Chondrocyte (in vitro differentiated cells): ENCODE measurements at regions not wholly inside any gene's neighbourhood (a gene's known extent, or its start where the extent isn't known, plus 50 kb on each side); places are given as distances from the start of the nearest gene placed in this dataset.
A peak's percentile ranks its signal among the peaks of the same experiment; 100 is the strongest.

Source experiments
- DNase-seq: peaks from one replicate; pipeline ENCODE4 v3.0.0; 2021; ENCODE audit warnings: mixed read lengths, low spot score
- H3K27ac Mint-ChIP-seq: one replicate; pipeline ENCODE4 v1.8.0; 2021; ENCODE audit warnings: mild to moderate bottlenecking, moderate library complexity, mixed read lengths; ENCODE audit not compliant: unreplicated experiment
- H3K27me3 Mint-ChIP-seq: 2 replicates; pipeline ENCODE4 v1.8.0; 2021; ENCODE audit warnings: low read depth, mixed read lengths
- H3K36me3 Mint-ChIP-seq: 2 replicates; pipeline ENCODE4 v1.8.0; 2021; ENCODE audit warnings: low read depth, mixed read lengths
- H3K4me1 Mint-ChIP-seq: 2 replicates; pipeline ENCODE4 v1.8.0; 2021; ENCODE audit warnings: low read depth, mild to moderate bottlenecking, mixed read lengths
- H3K4me3 Mint-ChIP-seq: one replicate; pipeline ENCODE4 v1.8.0; 2021; ENCODE audit warnings: mild to moderate bottlenecking, moderate library complexity, mixed read lengths; ENCODE audit not compliant: unreplicated experiment
- H3K9me3 Mint-ChIP-seq: 2 replicates; pipeline ENCODE4 v1.8.0; 2021; ENCODE audit warnings: low read depth, mixed read lengths
- TF ChIP-seq, protein P1 (sequence below): fragments of 200-600 bp; sonication (generic); IDR thresholded peaks from 2 replicates; pipeline ENCODE4 v1.5.0; 2021; ENCODE audit warnings: antibody characterized with exemption, mild to moderate bottlenecking, moderate library complexity

DNA sequence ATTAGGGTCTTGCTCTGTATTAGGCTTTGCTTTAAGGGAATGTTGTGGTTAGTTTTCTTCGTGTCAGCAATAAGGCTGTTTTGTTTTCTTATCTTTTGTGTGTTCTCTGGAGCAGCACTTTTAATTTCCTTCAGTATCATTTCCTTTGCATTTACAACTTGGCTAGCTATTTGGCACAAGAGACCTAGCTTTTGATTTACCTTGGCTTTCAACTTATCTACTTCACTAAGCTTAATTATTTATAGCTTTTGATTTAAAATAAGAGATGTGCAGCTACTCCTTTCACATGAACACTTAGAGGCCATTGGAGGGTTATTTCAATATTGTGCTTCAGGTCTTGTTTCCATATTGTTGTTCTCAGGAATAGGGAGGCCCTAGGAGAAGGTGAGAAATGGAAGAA lies 68.2 kb downstream of the FAT4 start:
- no peaks in the 10 kb centered on the region for H3K9me3 Mint-ChIP-seq
- no peaks in the 10 kb centered on the region for H3K27me3 Mint-ChIP-seq
- peaks cover 17% of the 10 kb centered on the region for H3K4me1 Mint-ChIP-seq
- peaks cover 2% of the 10 kb centered on the region for H3K36me3 Mint-ChIP-seq
- TF ChIP-seq, protein P1, sequence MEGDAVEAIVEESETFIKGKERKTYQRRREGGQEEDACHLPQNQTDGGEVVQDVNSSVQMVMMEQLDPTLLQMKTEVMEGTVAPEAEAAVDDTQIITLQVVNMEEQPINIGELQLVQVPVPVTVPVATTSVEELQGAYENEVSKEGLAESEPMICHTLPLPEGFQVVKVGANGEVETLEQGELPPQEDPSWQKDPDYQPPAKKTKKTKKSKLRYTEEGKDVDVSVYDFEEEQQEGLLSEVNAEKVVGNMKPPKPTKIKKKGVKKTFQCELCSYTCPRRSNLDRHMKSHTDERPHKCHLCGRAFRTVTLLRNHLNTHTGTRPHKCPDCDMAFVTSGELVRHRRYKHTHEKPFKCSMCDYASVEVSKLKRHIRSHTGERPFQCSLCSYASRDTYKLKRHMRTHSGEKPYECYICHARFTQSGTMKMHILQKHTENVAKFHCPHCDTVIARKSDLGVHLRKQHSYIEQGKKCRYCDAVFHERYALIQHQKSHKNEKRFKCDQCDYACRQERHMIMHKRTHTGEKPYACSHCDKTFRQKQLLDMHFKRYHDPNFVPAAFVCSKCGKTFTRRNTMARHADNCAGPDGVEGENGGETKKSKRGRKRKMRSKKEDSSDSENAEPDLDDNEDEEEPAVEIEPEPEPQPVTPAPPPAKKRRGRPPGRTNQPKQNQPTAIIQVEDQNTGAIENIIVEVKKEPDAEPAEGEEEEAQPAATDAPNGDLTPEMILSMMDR = no peak
- no peak overlapping the region for H3K4me3 Mint-ChIP-seq
- no peak for DNase-seq
- H3K27ac Mint-ChIP-seq = peak overlapping the region; percentile 15

DNA sequence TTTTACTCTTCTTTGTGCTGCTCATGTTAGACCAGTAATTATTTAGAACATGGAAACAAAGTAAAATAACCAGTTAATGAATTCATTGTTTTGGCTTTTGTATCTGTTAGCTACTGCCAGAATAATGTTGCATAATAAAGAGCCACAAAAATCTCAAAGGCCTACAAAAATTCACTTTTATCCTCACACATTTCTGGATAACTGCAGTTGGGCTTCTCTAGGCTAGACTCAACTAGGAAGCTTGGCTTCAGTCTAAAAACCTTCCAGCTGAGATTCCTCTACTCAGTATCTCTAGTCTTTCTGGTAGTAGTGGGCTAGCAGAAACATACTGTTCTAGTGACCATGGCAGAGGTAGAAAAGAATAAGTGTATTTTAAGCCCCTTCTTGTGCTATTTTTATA lies 73.0 kb downstream of the FAT4 start:
- Mint-ChIP-seq H3K27ac (peak overlapping the region; percentile 54), H3K4me3 (no peak overlapping the region), H3K9me3 (peaks cover 7% of the 10 kb centered on the region), H3K36me3 (peaks cover 6% of the 10 kb centered on the region), H3K4me1 (peaks cover 48% of the 10 kb centered on the region), H3K27me3 (no peaks in the 10 kb centered on the region)
- TF ChIP-seq, protein P1 = no peak
- DNase-seq = no peak

DNA sequence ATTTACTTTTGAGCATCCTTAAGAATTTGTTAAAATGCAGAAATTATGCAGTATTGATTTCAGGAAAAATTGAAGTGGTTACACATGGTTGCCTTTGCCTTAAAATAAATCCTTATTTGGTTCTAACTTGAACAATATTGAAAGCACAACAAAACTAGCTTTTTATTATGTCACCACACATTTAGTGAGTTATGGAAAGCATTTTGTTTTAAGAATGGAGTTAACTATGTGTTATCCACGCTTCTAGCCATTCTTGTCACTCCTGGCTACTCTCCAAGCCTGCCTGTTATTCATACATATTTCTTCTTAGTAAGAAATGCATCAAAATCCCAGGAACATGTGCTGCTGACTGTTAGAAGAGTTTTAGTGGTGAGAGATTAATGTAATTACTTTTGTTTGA lies 73.9 kb downstream of the FAT4 start:
- Mint-ChIP-seq H3K27ac (peak overlapping the region; percentile 85), H3K36me3 (peaks cover 6% of the 10 kb centered on the region), H3K4me3 (no peak overlapping the region), H3K4me1 (peaks cover 48% of the 10 kb centered on the region), H3K27me3 (no peaks in the 10 kb centered on the region), H3K9me3 (peaks cover 7% of the 10 kb centered on the region)
- TF ChIP-seq, protein P1 = no peak
- DNase-seq = no peak

DNA sequence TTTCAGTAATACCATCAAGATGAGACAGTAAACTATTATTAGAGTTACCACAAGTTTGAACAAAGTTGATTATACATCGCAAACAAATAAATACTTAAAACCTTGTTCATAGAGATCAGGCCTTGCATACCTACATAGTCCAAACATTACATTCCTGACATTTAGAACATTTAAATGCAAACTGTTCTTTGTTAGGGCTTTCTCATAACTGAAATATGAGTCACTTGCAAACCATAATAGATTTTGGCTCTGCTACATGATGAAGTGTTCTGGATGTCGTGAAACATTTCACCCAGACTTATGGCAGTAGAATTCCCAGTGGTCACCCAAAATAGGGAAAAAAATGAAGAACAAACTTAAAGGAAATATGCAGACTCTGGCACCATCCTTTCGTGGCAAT lies 75.0 kb downstream of the FAT4 start:
- DNase-seq = no peak
- peak overlapping the region; percentile 83 for H3K27ac Mint-ChIP-seq
- H3K27me3 Mint-ChIP-seq = no peaks in the 10 kb centered on the region
- H3K36me3 Mint-ChIP-seq = peaks cover 4% of the 10 kb centered on the region
- H3K4me3 Mint-ChIP-seq = peak overlapping the region; percentile 52
- peaks cover 7% of the 10 kb centered on the region for H3K9me3 Mint-ChIP-seq
- H3K4me1 Mint-ChIP-seq = peaks cover 54% of the 10 kb centered on the region
- TF ChIP-seq, protein P1 = no peak

DNA sequence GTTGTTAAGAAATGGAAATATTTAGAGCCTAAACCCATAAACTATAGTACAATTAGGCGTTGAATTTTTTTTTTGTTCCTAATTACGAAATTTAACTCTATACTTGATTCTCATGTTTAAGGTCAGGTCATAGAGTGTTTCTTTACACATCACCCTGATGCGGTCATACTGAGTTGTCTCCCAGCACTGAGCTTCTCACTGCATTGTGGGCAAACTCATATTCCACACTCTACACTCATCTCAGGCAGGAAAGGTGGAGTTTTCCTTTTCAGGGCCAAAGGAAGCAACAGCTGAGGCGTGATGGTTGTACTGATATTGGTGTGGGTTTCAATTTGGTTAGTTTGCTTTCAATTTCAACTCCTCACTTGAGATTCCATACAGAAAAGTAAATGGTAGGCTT lies 75.4 kb downstream of the FAT4 start:
- Mint-ChIP-seq H3K27me3 (no peaks in the 10 kb centered on the region), H3K9me3 (peaks cover 7% of the 10 kb centered on the region), H3K4me3 (peak overlapping the region; percentile 52), H3K27ac (peak overlapping the region; percentile 83), H3K36me3 (peaks cover 4% of the 10 kb centered on the region), H3K4me1 (peaks cover 57% of the 10 kb centered on the region)
- TF ChIP-seq, protein P1 = no peak
- no peak for DNase-seq
